B cell (primary cell): ENCODE measurements at regions not wholly inside any gene's neighbourhood (a gene's known extent, or its start where the extent isn't known, plus 50 kb on each side); places are given as distances from the start of the nearest gene placed in this dataset.
"Not testable (repeated sequence)": the region's sequence is repeated elsewhere in the genome, so short reads cannot be mapped to it uniquely, and the experiment has no call there.

Experiments
- CTCF ChIP-seq: fragments of 200-600 bp; IDR thresholded peaks from one replicate; pipeline ENCODE4 v1.8.0; 2022; ENCODE audit warnings: antibody characterized with exemption, mild to moderate bottlenecking
- EZH2 ChIP-seq: IDR thresholded peaks from 2 replicates; pipeline ENCODE4 v1.6.1; 2012; ENCODE audit warnings: borderline replicate concordance, low read depth, mild to moderate bottlenecking, moderate library complexity, low read length; ENCODE audit not compliant: insufficient read depth, poor library complexity, severe bottlenecking

- not testable (repeated sequence) for TF ChIP-seq CTCF, EZH2
These were observed 60.3 kb upstream of the FBXL17 start for GRCh38 chr5:108442063-108442651.
